ENCODE measurements at regions not wholly inside any gene's neighbourhood (a gene's known extent, or its start where the extent isn't known, plus 50 kb on each side); places are given as distances from the start of the nearest gene placed in this dataset.

DNA sequence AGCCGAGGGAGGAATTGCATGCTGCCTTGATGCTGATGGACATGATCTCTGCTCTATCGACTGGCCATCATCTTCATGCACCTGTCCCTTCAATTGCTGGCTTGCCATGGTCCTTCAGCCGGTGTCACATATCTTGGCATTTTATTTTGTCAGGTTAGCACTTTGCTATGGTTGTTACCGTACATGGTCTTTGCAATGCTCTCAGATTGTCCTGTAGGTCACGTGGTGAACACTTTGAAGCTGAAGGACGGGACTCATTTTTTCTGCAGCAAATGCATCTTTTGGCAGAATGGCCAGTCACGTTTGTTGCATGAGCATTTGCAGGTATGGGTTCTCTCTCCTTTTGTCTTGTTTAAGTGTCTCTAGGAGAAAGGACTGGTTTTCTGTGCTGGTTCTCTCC lies 326.8 kb upstream of the SHH start:
- no peak for DNase-seq (ENCODE audit: low read depth in 3 of 3, low spot score in 1 of 3)

DNA sequence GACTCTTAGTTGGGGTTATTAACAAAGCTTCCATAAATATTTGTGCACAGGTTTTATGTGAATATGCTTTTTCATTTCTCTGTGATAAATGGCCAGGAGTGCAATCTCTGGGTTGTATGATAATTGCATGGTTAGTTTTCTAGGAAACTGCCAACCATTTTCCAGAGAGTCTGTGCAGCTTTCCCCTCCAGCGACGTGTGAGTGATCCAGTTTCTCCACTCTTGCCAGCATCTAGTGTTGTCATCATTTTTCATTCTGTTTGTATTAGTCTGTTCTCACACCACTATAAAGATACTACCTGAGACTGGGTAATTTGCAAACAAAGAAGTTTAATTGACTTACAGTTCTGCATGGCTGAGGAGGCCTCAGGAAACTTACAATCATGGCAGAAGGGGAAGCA lies 319.6 kb upstream of the SHH start:
- no peak for DNase-seq (ENCODE audit: low read depth in 3 of 3, low spot score in 1 of 3)

DNA sequence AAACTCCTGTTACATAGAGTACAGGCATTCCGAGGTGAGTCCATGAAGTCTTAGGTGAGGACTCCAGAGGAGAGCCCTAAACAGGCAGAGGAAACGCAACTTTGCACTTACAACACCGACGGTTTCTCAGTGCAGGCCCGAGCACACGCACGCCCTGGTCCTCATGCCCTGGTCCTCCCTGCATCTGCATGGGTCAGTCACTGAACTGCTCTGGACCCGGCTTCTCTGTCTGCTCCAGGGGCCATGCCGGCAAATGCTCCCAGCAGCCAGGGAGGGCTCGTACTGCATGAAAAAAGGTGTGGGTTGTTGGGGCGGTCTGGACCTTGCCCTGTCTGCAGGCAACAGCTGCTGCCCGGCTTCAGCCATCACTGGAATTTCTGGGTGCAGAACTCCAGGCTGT lies 317.3 kb upstream of the SHH start:
- DNase-seq (ENCODE audit: low read depth in 3 of 3, low spot score in 1 of 3): no peak

DNA sequence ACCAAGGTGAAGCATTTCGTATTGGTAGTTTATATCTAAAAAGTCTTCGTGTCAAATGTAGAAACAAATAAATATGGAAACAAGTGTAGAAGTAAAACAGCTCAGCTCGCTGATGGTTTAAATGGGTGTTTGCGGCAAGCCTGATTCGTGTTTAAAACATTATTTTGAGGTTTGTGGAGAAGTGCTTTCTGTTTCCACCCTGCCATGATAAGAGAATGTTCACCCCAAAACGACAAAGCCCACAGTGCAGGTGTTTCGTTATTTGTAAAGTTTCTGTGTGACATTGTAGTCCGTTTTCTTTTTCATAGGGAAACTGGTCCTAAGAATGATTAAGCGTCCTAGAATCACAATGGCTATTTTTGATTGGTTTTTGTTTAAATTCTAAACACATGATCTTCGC lies 316.2 kb upstream of the SHH start:
- DNase-seq (ENCODE audit: low read depth in 3 of 3, low spot score in 1 of 3): no peak

DNA sequence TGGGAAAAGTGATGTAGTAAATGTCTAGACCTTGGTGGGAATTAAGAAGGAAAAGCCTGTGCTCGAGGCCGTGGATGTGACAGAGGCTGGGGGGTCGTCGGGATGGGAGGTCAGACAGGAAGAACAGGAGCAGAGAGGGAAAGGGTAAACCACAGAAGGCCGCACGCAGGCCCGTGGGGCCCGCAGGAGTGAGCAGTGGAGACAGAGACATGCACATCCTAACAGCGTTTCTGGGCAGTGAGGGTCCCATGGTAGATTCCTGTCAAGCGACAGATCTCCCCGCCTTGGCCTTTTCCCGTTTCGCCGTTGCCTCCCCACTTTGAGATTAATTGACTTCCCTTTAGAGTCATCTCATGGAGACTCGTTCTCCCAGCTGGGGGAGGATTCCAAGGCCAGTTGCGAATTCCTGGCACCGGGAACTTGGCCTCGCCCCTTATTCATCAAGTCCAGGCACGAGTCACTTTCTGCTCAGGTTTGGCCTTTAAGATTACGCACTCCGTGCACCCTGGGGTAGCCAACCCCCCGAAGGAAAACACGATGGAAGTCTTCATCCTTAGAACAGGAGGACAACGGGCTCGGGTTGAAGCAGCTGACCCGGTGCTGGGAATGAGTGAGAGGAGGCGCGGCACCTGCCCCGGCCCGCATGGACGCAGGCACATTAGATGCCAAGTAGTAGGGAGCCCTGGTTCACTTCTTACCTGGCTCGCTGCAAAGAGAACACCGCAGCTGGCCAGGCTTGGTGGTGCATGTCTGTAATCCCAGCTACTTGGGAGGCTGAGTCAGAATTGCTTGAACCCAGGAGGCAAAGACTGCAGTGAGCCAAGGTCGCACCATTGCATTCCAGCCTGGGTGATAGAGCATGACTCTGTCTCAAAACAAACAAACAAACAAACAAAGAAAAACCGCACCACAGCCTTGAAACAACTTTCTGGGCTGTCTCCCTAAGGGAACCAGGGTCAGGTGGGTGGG lies 315.2 kb upstream of the SHH start:
- no peak for DNase-seq (ENCODE audit: low read depth in 3 of 3, low spot score in 1 of 3)

DNA sequence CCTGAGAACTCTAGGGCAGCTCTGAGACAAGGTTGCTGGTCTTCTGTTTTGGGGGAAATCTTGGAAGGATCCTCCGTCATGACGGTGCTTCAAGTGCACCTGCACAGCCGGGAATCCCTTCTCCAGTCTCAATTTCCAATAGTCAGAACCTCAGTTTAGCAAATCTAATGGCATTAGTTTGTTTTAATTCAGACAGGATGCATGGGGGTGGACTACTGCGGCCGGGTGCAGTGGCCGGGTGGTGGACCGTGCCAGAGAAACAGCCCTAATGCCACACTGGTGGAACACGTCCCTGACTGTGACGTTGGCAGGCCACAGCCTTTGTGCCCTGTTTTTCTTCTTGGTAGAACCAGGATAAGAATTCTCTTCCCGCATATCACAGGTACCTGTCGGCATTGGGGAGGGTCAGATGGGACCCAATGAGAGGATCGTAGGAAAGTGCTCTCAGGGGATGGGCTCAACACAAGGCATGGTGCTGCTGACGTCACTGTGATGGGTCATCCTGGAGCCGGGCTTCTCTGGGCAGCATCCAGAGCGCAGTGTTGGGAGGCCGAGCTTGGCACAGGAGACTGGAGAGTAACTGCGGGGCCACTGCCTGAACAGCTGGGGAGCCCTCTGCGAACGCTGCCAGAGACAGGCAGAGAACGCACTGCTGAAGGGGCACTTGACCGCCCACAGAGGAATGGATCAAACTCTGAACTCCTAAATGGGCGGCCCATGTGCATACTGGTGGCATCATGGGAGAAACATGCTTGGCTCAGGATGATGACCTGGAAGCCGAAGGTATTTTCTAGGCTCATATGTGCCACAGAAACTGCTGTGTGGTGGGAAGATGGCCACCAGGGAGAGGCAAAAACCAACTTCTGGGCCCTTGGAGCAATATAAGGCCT lies 313.8 kb upstream of the SHH start:
- no peak for DNase-seq (ENCODE audit: low read depth in 3 of 3, low spot score in 1 of 3)

DNA sequence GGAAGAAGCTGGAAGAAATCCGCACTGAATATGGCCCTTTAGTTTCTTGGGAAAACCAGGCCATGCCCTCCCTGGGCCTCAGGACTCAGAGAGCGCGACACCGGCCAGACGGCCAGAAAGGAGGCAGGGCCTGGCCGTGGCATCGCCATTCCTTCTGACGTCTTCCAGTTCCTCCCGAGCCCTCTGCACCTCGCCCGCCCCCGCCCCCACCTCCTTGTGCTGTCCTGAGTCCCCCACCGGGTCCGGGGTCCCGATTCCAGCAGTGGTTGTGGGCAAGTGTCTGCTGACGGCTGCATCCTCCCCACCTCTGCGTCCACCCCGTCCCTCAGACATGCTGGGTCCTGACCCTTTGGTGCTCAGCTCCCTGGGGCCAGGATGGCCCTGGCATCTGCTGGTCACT lies 312.1 kb upstream of the SHH start:
- DNase-seq (ENCODE audit: low read depth in 3 of 3, low spot score in 1 of 3): no peak

DNA sequence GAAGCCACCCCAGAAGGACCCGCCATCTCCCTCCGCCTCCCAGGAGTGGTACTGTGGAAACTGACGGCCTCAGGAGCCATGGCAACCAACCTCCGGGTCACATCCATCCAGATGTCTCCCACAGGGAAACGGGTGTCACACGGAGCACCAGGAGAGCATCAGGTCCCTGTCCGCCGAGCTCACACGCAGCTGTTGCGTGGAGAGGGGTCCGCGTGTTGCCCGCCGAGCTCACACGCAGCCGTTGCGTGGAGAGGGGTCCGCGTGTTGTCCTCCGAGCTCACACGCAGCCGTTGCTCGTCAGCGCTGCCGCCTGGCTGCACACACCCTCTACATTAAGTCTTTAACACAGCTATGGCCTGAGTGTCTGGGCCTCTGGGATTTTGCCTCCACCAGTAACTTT lies 311.1 kb upstream of the SHH start:
- DNase-seq (ENCODE audit: low read depth in 3 of 3, low spot score in 1 of 3): no peak

DNA sequence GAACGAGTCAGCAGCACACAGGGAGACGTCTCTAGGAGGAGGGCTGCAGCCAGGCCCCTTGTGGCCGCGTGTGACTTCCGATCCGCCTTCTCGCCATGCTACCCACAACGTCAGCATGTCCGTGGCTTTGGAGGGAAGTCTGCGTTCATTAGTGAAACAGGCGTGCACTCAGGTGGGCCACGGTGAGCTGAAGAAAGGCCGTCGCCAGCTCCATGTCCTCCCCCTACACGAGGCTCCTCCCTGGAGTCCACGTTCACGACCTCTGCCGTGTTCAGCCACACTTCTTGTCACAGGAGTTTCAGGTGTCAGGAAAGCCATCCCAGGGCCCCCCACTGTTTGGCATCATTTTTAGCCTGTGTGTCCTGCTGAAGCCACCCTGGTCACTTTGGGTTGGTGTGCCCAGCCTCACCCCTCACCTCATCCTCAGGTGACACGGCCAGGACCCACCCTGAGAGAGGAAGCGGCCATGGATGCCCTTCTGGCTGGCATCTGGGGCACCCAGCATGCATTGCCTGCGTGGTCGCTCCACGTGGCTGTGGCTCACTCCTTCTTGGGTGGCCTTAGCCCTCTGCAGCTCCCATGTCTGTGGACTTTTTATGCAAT lies 310.6 kb upstream of the SHH start:
- no peak for DNase-seq (ENCODE audit: low read depth in 3 of 3, low spot score in 1 of 3)

DNA sequence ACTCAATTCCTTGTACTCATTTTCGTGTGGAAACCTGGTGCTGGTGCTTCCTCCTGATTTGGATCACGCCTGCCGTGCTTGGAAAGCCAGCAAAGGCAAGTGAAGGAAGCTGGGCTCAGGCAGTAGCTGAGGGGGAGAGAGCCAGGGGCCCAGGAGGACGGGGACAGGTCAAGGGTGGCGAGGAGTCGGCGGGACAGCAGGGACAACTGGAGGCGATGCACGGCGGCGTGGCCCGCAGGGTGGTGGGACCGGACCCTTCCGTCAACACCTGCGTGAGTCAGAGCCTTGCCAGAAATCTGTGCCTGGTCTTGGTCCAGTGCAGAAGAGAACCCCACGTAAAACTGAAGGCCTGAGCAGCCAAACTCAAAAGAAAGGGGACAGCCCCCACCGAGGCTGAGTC lies 309.7 kb upstream of the SHH start:
- DNase-seq (ENCODE audit: low read depth in 3 of 3, low spot score in 1 of 3): no peak

DNA sequence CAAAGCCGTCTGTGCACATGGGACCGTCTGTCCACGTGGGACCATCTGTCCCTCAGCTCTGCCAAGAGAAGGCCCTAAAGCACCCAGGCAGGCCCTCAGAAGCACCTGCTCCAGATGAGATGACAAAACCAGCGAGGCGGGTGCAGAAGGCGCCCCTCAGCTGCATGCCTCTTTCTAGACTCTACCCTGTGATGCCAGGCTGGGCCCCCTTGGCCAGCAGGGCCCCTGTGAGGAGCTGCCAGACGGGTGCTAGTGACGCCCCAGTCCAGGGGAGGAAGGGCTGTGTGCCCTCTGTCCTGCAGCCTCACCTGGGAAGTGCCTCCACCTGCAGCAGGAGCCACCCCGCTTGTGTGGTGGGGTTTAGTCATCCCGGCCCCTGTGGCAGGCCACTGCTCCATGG lies 309.2 kb upstream of the SHH start:
- no peak for DNase-seq (ENCODE audit: low read depth in 3 of 3, low spot score in 1 of 3)

DNA sequence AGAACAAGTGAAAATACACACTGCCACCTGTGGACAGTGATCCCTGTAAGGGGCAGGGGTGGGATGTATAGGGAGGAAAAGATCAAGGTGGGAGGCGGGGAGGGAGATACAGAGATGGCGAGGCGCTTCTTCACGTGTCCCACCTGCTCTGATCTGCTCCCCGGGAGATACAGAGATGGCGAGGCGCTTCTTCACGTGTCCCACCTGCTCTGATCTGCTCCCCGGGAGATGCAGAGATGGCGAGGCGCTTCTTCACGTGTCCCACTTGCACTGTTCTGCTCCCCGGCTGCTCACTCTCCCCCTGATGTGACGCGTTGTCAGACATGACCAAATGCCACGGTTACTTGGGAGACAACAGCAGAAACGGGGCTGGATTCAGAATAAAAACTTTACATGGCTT lies 308.3 kb upstream of the SHH start:
- DNase-seq (ENCODE audit: low read depth in 3 of 3, low spot score in 1 of 3): no peak

DNA sequence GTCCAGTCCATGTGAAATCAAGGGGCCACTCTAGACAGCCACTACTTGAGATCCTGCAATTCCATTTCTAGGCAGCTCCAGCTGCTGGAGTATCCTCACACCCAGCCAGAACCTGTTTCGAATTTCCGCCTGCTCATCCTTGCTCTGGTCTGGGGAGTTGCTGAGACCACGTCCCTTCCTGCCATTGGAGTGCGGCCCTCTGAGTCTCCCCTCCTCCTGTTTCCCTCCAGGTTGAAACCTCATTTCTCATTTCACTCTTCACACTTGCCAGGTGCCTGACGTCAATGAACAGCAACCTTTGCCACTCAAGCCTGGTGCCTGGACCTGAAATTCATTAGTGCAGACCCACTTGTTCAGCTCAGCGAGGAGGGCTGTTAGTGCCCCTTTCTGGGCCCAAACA lies 307.5 kb upstream of the SHH start:
- no peak for DNase-seq (ENCODE audit: low read depth in 3 of 3, low spot score in 1 of 3)

DNA sequence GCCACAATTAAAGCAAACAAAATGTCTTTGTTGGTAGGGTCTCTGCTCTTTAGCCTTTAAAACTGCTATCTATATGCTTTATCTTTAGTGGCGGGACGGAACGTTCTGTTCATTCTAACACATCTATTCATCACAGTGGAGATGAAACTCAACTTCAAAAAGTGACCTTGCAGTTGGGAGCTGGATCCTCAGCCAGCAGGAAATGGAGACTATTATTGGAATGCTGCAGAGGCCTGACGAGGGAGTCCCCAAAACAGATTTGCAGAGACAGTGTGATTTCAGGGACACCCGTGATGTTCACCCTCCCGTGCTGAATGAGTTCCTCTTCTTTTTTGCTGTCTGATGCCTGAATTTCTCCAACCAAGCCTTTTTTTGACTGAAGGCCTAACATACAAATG lies 306.0 kb upstream of the SHH start:
- DNase-seq (ENCODE audit: low read depth in 3 of 3, low spot score in 1 of 3): no peak

DNA sequence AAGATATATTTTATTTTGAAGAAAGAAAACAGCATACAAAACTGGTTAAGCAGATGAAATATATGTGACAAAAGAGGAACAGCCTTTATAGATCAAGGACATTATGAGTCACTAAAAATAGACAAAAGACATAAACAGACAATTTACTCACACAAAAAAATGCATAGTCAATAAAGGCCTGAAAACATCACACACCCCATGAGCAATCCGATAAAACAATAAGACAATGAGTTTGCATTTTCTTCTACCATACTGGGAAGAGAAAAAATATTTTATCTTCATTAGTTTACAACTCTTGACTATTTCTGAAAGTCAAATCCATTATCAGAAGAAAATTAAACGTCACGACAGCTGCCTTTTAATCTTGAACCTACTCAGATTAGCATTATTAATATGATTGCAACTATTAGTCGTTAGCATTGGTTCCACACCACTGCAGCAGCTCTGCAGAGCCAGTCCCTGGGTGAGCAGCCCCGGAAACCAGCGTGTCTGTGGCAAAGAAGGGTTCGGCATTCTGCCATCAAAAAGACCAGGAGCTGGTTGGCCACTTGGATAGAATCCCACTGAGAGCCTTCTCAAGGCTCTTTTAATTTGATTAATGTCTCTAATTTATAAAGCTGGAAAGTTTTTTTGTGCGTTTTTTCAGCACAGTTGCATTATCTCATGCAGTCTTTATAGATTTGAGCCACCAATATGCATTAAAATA lies 305.4 kb upstream of the SHH start:
- DNase-seq (ENCODE audit: low read depth in 3 of 3, low spot score in 1 of 3): no peak

DNA sequence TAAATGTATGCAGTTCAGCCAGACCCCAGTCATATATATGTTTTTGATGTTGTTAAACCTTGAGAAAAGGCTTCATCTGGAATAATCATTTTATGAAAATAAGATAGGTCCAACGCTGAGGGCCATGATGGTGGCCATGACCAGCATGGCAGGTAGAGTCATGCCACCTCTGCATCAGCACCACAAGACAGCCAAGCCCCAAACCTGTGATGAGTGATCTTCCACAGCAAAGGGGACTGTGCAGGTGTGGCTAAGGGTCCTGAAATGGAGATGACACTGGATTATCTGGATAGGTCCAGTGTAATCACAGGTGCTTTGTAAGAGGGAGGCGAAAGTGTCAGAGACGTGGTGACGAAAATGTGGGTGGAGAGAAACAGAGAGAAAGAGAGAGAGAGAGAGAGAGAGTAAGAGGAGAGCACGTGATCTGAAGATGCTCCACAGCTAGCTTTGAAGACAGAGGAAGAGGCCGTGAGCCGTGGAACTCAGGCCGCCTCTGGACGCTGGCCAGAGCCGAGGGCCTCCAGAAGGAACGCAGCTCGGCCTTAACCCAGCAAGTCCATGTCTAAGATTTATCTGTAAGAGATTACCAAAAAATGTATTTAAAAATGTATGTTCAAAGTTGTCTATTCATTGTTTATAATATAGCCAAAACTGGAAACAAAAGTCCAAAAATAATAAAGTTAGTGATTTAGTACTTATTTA lies 304.4 kb upstream of the SHH start:
- no peak for DNase-seq (ENCODE audit: low read depth in 3 of 3, low spot score in 1 of 3)

DNA sequence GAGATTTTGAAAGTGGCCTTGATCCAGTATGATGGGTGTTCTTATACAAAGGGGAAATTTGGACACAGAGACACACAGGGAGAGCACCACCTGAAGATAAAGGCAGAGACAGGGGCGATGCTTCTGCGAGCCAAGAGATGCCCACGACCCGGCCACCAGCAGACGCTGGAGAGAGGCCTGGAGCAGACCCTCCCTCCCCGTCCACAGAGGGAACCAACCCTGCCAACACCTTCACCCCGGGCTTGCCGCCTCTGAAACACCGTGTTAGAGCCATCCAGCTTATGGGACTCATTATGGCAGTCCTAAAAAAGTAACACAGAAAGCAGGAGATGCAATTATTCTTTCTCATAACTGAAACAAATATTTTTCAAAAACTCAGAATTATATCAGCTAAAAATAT lies 303.3 kb upstream of the SHH start:
- no peak for DNase-seq (ENCODE audit: low read depth in 3 of 3, low spot score in 1 of 3)

DNA sequence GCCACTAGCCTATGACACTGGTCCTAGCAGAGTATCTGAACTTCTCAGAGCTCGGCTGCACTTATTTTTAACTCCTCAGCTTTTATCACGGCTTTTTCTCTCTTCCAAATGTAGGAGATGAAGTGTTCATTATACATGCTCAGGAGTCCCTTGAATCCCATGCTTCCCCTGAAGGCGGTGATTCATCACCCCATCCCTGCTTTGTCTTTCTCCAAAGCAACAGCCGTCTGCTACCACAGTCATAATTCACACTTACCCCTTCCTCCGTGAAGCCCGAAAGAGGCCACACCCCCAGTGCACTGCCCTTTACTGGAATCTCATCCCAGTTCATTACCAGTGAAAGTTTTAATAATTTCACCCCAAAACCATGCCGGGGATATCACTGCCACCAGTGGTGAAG lies 301.5 kb upstream of the SHH start:
- no peak for DNase-seq (ENCODE audit: low read depth in 3 of 3, low spot score in 1 of 3)

DNA sequence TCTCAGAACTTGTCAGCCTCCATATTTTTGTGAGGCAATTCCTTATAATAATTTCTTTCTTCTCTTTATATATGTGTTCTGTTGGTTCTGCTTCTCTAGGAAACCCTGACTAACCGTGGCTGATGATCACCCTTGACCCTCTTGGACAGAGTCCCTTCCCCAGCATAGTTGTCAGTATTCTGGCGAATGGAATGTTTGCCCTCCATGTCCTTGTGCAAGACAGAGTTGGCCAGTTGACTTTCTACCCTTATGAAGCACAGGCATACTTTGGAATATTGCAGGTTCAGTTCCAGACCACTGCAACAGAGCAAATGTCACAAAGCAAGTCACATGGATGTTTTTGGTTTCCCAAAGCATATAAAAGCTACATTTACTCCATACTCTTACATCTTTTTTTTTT lies 297.7 kb upstream of the SHH start:
- no peak for DNase-seq (ENCODE audit: low read depth in 3 of 3, low spot score in 1 of 3)

DNA sequence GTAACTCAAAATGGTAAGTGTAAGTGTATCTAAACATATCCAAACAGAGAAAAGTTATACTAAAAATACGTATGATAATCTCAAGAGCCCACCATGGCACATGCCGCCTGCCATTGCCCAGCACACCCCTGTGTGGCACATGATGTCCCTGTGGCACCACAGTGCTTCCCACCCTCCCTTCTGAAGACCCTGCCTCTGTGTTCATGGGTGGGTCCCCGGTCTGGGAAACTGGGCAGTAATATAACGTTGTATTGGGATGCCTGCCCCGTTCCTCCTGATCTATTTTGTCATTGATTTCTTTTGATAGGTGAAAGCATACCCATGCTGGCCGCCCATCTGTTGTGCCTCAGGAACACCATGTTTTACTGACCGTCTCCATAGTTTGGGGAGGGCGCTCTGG lies 296.8 kb upstream of the SHH start:
- DNase-seq (ENCODE audit: low read depth in 3 of 3, low spot score in 1 of 3): no peak

DNA sequence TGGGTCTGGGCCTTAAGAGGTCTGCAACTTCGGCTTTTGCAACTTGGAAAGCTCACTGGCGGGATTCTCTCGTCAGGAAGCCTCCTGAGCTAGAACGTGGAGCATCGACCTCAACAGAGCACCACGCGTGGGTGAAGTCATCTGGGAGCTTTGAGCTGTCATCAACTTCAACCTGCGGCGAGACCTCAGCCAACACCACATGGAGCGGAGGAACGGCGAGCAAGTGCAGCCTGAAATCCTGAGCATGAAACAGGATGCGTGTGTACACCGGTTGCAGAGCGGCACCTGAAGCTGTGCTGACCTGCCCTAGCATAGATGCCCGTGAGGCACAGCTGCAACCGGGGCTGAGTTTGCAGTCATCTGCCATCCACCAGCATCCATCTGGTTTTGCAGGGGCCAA lies 295.7 kb upstream of the SHH start:
- no peak for DNase-seq (ENCODE audit: low read depth in 3 of 3, low spot score in 1 of 3)

All from stimulated activated CD4-positive, alpha-beta T cell treated with anti-CD3 and anti-CD28 coated beads, TNF-alpha, amount 100 ng/mL, for 1 hour (primary cell).